ENCODE measurements at regions not wholly inside any gene's neighbourhood (a gene's known extent, or its start where the extent isn't known, plus 50 kb on each side); places are given as distances from the start of the nearest gene placed in this dataset.

DNA sequence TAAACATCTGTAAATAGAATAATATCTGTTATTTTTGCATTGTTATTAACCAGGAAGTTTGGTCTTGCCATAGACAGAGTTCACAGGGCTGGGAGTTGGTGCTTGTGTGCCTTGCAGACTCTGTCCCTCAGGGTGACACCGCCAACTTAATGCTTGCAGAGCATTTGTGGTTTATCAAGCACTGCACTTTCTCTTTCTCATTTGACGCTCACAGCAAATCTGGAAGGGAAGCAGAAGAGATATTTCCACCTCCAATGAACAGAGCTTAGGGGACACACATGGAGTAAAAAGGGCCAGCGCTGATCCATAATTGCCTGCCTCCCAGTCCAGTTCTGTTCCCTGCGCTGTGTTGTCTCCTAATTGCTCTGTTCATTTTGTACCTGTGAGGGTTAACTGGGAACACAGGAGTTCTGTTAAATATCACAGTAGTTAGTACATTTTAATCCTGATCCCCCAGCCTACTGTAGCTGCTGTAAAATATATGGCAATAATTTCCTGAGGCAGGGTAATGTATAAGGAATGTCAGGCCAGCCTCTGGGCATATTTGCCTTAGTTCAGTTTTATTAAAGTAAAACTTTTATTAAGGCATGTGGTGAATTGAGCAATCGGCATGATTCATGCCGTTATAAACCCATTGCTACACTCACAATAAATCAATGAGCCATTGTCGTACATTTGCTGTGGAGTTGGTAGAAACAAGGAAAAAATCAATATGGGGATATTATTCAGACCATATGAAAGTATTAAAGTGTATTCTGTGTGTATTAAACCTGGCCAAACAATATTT is 182.5 kb upstream of the OSR1 start:
- Histone ChIP-seq H3K4me3 (ENCODE audit: low read depth, low read length) (no peak overlapping the region), H2AFZ (ENCODE audit: low read length, unreplicated experiment) (no peak overlapping the region), H3K4me1 (ENCODE audit: control insufficient read depth, insufficient read depth, low read length, unreplicated experiment) (peaks cover 68% of the 10 kb centered on the region), H3K36me3 (ENCODE audit: insufficient read depth, low read length) (no peaks in the 10 kb centered on the region), H3K79me2 (ENCODE audit: control insufficient read depth, insufficient read depth, low read length, unreplicated experiment) (no peaks in the 10 kb centered on the region), H3K27me3 (ENCODE audit: insufficient read depth, low read length) (no peaks in the 10 kb centered on the region), H3K27ac (ENCODE audit: low read depth, low read length) (peak overlapping the region; percentile 70)

- no peaks in the 10 kb centered on the region for H3K36me3 ChIP-seq (ENCODE audit: insufficient read depth, low read length)
- H3K27ac ChIP-seq (ENCODE audit: low read depth, low read length): peak overlapping the region; percentile 98
- H3K4me1 ChIP-seq (ENCODE audit: control insufficient read depth, insufficient read depth, low read length, unreplicated experiment): peaks cover 61% of the 10 kb centered on the region
- no peaks in the 10 kb centered on the region for H3K27me3 ChIP-seq (ENCODE audit: insufficient read depth, low read length)
- H2AFZ ChIP-seq (ENCODE audit: low read length, unreplicated experiment): peak overlapping the region; percentile 13
- H3K79me2 ChIP-seq (ENCODE audit: control insufficient read depth, insufficient read depth, low read length, unreplicated experiment): no peaks in the 10 kb centered on the region
- H3K4me3 ChIP-seq (ENCODE audit: low read depth, low read length): peak overlapping the region; percentile 51
Measured at GRCh38 chr2:19538411-19538963, 180.1 kb upstream of the OSR1 start.

GRCh38 chr2:19536136-19536535 is 177.7 kb upstream of the OSR1 start:
- no peaks in the 10 kb centered on the region for H3K36me3 ChIP-seq (ENCODE audit: insufficient read depth, low read length)
- H3K79me2 ChIP-seq (ENCODE audit: control insufficient read depth, insufficient read depth, low read length, unreplicated experiment): no peaks in the 10 kb centered on the region
- H3K4me1 ChIP-seq (ENCODE audit: control insufficient read depth, insufficient read depth, low read length, unreplicated experiment): peaks cover 41% of the 10 kb centered on the region
- no peak overlapping the region for H3K4me3 ChIP-seq (ENCODE audit: low read depth, low read length)
- no peak overlapping the region for H3K27ac ChIP-seq (ENCODE audit: low read depth, low read length)
- no peak overlapping the region for H2AFZ ChIP-seq (ENCODE audit: low read length, unreplicated experiment)
- H3K27me3 ChIP-seq (ENCODE audit: insufficient read depth, low read length): no peaks in the 10 kb centered on the region

DNA sequence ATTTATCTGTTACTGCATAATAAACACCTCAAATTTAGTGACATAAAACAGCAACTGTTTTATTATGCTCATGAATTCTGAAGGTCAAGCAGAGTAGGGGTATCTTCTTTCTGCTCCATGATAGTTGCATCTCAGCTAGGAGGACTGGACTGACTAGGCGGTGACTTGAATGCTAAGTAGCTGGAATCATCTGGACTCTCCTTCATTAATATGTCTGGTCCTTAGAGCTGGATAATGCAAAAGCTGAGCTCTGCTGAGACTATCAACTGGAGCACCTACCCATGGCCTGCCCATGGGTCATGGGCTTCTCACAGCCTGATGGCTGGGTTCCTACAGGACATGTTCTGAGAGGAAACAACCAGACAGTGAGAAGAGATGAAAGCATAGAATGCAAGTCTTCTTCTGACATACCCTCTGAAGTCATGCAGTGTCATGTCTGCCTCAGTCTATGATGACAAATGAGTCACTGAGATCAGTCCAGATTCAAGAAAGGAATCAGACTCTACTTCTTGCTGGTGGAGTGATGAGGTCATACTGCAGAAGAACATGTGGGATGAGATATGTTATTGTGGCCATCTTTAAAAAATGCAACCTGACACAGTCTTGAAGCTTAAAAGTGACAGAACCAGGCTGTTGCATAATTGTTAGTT is 174.2 kb upstream of the OSR1 start:
- no peaks in the 10 kb centered on the region for H3K79me2 ChIP-seq (ENCODE audit: control insufficient read depth, insufficient read depth, low read length, unreplicated experiment)
- no peaks in the 10 kb centered on the region for H3K36me3 ChIP-seq (ENCODE audit: insufficient read depth, low read length)
- H3K4me3 ChIP-seq (ENCODE audit: low read depth, low read length): no peak overlapping the region
- H2AFZ ChIP-seq (ENCODE audit: low read length, unreplicated experiment): no peak overlapping the region
- no peaks in the 10 kb centered on the region for H3K27me3 ChIP-seq (ENCODE audit: insufficient read depth, low read length)
- peaks cover 11% of the 10 kb centered on the region for H3K4me1 ChIP-seq (ENCODE audit: control insufficient read depth, insufficient read depth, low read length, unreplicated experiment)
- H3K27ac ChIP-seq (ENCODE audit: low read depth, low read length): no peak overlapping the region

DNA sequence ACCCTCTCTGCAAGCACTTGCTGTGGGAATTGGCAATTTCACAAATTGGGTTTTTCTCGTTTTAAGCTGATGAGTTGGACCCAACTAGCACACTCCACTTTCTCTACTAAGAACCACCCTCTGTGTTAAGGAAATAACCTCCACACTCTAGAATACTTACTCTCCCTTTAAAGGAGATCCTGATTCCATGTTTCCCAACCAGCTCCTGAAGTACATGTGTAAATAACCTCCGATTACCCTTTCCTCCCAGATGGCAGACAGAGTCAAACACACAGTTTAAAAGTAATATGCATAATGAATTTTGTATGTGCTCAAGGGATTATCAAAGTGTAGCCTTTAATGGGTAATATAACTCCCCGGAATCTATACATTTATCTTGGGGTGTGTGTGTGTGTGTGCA is 171.3 kb upstream of the OSR1 start:
- Histone ChIP-seq H3K27ac (ENCODE audit: low read depth, low read length) (no peak overlapping the region), H3K36me3 (ENCODE audit: insufficient read depth, low read length) (no peaks in the 10 kb centered on the region), H3K4me1 (ENCODE audit: control insufficient read depth, insufficient read depth, low read length, unreplicated experiment) (no peaks in the 10 kb centered on the region), H3K79me2 (ENCODE audit: control insufficient read depth, insufficient read depth, low read length, unreplicated experiment) (no peaks in the 10 kb centered on the region), H2AFZ (ENCODE audit: low read length, unreplicated experiment) (no peak overlapping the region), H3K4me3 (ENCODE audit: low read depth, low read length) (no peak overlapping the region), H3K27me3 (ENCODE audit: insufficient read depth, low read length) (no peaks in the 10 kb centered on the region)

DNA sequence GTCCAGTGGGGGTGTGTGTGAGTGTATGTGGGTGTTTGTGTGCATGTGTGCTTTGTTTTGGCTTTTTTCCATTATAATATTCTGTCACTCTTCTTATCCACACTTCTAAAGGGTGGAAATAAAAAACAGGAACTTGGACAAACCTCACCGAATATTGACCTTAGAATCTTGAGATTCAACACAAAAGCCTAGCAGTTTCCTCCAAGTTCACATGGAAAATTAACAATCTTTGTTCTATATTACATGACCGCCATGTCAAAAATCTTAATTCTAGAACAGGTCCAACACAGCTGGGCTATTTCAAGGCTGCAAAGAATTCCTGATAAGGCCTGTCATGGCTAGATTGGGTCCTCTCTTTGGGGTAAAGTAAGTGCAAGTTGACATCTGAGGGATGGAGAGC is 169.3 kb upstream of the OSR1 start:
- no peak overlapping the region for H2AFZ ChIP-seq (ENCODE audit: low read length, unreplicated experiment)
- no peaks in the 10 kb centered on the region for H3K79me2 ChIP-seq (ENCODE audit: control insufficient read depth, insufficient read depth, low read length, unreplicated experiment)
- H3K27ac ChIP-seq (ENCODE audit: low read depth, low read length): no peak overlapping the region
- H3K36me3 ChIP-seq (ENCODE audit: insufficient read depth, low read length): no peaks in the 10 kb centered on the region
- no peaks in the 10 kb centered on the region for H3K27me3 ChIP-seq (ENCODE audit: insufficient read depth, low read length)
- H3K4me1 ChIP-seq (ENCODE audit: control insufficient read depth, insufficient read depth, low read length, unreplicated experiment): no peaks in the 10 kb centered on the region
- H3K4me3 ChIP-seq (ENCODE audit: low read depth, low read length): no peak overlapping the region

DNA sequence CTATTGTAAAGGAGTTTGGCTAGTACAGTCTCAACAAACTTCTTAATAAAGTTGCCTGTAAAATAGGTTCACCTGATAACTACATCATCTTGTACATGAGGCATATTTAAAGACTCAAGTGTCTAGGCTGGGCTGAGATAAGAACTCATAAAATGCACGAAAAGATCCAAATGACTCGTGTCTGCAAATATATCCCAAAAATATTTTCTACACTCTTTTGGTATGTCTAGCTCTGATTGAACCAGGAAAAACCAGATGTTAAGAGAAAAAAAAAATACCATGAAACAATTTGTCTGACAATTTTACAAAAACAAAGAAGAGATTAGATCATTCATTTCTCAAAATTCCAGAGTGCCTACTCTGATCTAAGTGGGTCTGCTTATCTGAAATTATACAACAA is 166.9 kb upstream of the OSR1 start:
- Histone ChIP-seq H3K36me3 (ENCODE audit: insufficient read depth, low read length) (no peaks in the 10 kb centered on the region), H3K27me3 (ENCODE audit: insufficient read depth, low read length) (no peaks in the 10 kb centered on the region), H3K79me2 (ENCODE audit: control insufficient read depth, insufficient read depth, low read length, unreplicated experiment) (no peaks in the 10 kb centered on the region), H3K4me3 (ENCODE audit: low read depth, low read length) (no peak overlapping the region), H3K4me1 (ENCODE audit: control insufficient read depth, insufficient read depth, low read length, unreplicated experiment) (no peaks in the 10 kb centered on the region), H2AFZ (ENCODE audit: low read length, unreplicated experiment) (no peak overlapping the region), H3K27ac (ENCODE audit: low read depth, low read length) (no peak overlapping the region)

- Histone ChIP-seq H3K27ac (ENCODE audit: low read depth, low read length) (no peak overlapping the region), H3K36me3 (ENCODE audit: insufficient read depth, low read length) (no peaks in the 10 kb centered on the region), H3K4me1 (ENCODE audit: control insufficient read depth, insufficient read depth, low read length, unreplicated experiment) (no peaks in the 10 kb centered on the region), H3K79me2 (ENCODE audit: control insufficient read depth, insufficient read depth, low read length, unreplicated experiment) (no peaks in the 10 kb centered on the region), H2AFZ (ENCODE audit: low read length, unreplicated experiment) (no peak overlapping the region), H3K27me3 (ENCODE audit: insufficient read depth, low read length) (no peaks in the 10 kb centered on the region), H3K4me3 (ENCODE audit: low read depth, low read length) (no peak overlapping the region)
Measured at GRCh38 chr2:19519045-19519444, 160.6 kb upstream of the OSR1 start.

DNA sequence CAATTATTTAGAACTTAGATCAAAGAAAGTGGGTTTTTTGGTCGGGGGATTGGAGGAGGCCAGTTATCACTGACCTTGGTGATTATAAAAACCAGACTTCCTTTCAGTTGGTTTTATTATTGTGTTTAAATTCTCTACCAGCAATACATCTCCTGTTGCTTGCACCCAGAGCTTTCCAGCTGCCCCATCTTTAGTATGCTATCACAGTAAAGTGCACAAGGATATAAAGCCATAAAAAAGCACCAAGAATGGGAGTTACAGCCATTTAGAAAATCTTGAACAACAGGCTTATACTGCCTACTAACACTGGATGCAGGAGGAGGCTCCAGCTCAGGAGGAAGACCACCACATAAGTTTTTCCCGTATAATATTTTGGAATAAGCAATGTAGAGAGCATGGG is 148.7 kb upstream of the OSR1 start:
- Histone ChIP-seq H3K27me3 (ENCODE audit: insufficient read depth, low read length) (no peaks in the 10 kb centered on the region), H3K4me1 (ENCODE audit: control insufficient read depth, insufficient read depth, low read length, unreplicated experiment) (no peaks in the 10 kb centered on the region), H3K4me3 (ENCODE audit: low read depth, low read length) (no peak overlapping the region), H2AFZ (ENCODE audit: low read length, unreplicated experiment) (no peak overlapping the region), H3K79me2 (ENCODE audit: control insufficient read depth, insufficient read depth, low read length, unreplicated experiment) (no peaks in the 10 kb centered on the region), H3K27ac (ENCODE audit: low read depth, low read length) (no peak overlapping the region), H3K36me3 (ENCODE audit: insufficient read depth, low read length) (no peaks in the 10 kb centered on the region)

- Histone ChIP-seq H3K79me2 (ENCODE audit: control insufficient read depth, insufficient read depth, low read length, unreplicated experiment) (no peaks in the 10 kb centered on the region), H3K36me3 (ENCODE audit: insufficient read depth, low read length) (no peaks in the 10 kb centered on the region), H3K4me1 (ENCODE audit: control insufficient read depth, insufficient read depth, low read length, unreplicated experiment) (no peaks in the 10 kb centered on the region), H2AFZ (ENCODE audit: low read length, unreplicated experiment) (no peak overlapping the region), H3K27me3 (ENCODE audit: insufficient read depth, low read length) (no peaks in the 10 kb centered on the region), H3K4me3 (ENCODE audit: low read depth, low read length) (no peak overlapping the region), H3K27ac (ENCODE audit: low read depth, low read length) (no peak overlapping the region)
Measured at GRCh38 chr2:19505199-19506136, 147.0 kb upstream of the OSR1 start.

Data from ACC112 (cell line).